IMR-90 (cell line): ENCODE measurements at regions not wholly inside any gene's neighbourhood (a gene's known extent, or its start where the extent isn't known, plus 50 kb on each side); places are given as distances from the start of the nearest gene placed in this dataset.
A peak's percentile ranks its signal among the peaks of the same experiment; 100 is the strongest.

Source experiments
- ATAC-seq: fragments of 200-7000 bp; cut with Tn5 transposase; 2 replicates; pipeline ENCODE4 v1.9.1; 2020; ENCODE audit warnings: low read depth, mild to moderate bottlenecking, moderate library complexity
- BruUV-seq: library from RNA; stranded (reverse); fragments of 400-500 nt; replicated peaks from 2 replicates; lab custom pipeline; 2021; lab: Mats Ljungman, UMichigan
- CTCF ChIA-PET: fragments of 300-600 bp; formaldehyde crosslinking; extraction: SDS; loops from one replicate; lab custom pipeline; 2021; ENCODE audit warnings: antibody characterized with exemption; lab: Yijun Ruan, JAX
- POLR2A ChIA-PET: fragments of 300-600 bp; sonication (Branson Sonifier 250); formaldehyde crosslinking; loops from one replicate; lab custom pipeline; 2022; ENCODE audit warnings: antibody characterized with exemption; ENCODE audit not compliant: unreplicated experiment; lab: Charles Lee
- DNase-seq: peaks from one replicate; pipeline ENCODE4 v3.0.0; 2013
- H2AFZ ChIP-seq: replicated peaks from 2 replicates; pipeline ENCODE3; 2013; ENCODE audit warnings: low read length, mild to moderate bottlenecking; ENCODE audit not compliant: poor library complexity
- H2AK5ac ChIP-seq: 2 replicates; pipeline ENCODE4 v1.6.1; 2013; ENCODE audit warnings: low read depth, low read length, inconsistent platforms
- H2AK9ac ChIP-seq: replicated peaks from 2 replicates; pipeline ENCODE3; 2013; ENCODE audit warnings: mild to moderate bottlenecking, low read depth, low read length, moderate library complexity; ENCODE audit not compliant: poor library complexity
- H2BK120ac ChIP-seq: 2 replicates; pipeline ENCODE4 v1.6.1; 2013; ENCODE audit warnings: low read depth, low read length, inconsistent platforms
- H2BK15ac ChIP-seq: 3 replicates; pipeline ENCODE4 v1.6.1; 2013; ENCODE audit warnings: low read depth, low read length, inconsistent platforms
- H2BK20ac ChIP-seq: 2 replicates; pipeline ENCODE4 v1.6.1; 2013; ENCODE audit warnings: low read depth, mild to moderate bottlenecking, inconsistent platforms, low read length, moderate library complexity
- H2BK5ac ChIP-seq: 2 replicates; pipeline ENCODE4 v1.6.1; 2013; ENCODE audit warnings: mild to moderate bottlenecking, low read depth, low read length, inconsistent platforms; ENCODE audit not compliant: poor library complexity, severe bottlenecking
- H3K14ac ChIP-seq: replicated peaks from 2 replicates; pipeline ENCODE4 v1.6.1; 2013; ENCODE audit warnings: low read depth, low read length, inconsistent platforms
- H3K18ac ChIP-seq: 2 replicates; pipeline ENCODE4 v1.6.1; 2013; ENCODE audit warnings: low read depth, low read length, control low read depth
- H3K23ac ChIP-seq: 2 replicates; pipeline ENCODE4 v1.6.1; 2013; ENCODE audit warnings: low read depth, low read length, inconsistent platforms
- H3K27ac ChIP-seq: 2 replicates; pipeline ENCODE4 v1.5.1; 2013; ENCODE audit warnings: mild to moderate bottlenecking, control low read depth, low read length; ENCODE audit not compliant: insufficient read depth
- H3K27me3 ChIP-seq: 2 replicates; pipeline ENCODE4 v1.6.1; 2013; ENCODE audit warnings: low read length; ENCODE audit not compliant: control insufficient read depth, insufficient read depth
- H3K36me3 ChIP-seq: 2 replicates; pipeline ENCODE4 v1.6.1; 2013; ENCODE audit warnings: low read length, mixed read lengths; ENCODE audit not compliant: control insufficient read depth, insufficient read depth
- H3K4ac ChIP-seq: 2 replicates; pipeline ENCODE4 v1.6.1; 2013; ENCODE audit warnings: low read depth, low read length, inconsistent platforms
- H3K4me1 ChIP-seq: 2 replicates; pipeline ENCODE4 v1.6.1; 2013; ENCODE audit warnings: low read length, mixed read lengths; ENCODE audit not compliant: control insufficient read depth, insufficient read depth
- H3K4me2 ChIP-seq: 2 replicates; pipeline ENCODE4 v1.6.1; 2013; ENCODE audit warnings: low read depth, mild to moderate bottlenecking, control low read depth, low read length, moderate library complexity
- H3K4me3 ChIP-seq: 2 replicates; pipeline ENCODE4 v1.5.1; 2013; ENCODE audit warnings: low read depth, mild to moderate bottlenecking, control low read depth, low read length, moderate library complexity; ENCODE audit not compliant: insufficient read depth
- H3K56ac ChIP-seq: 2 replicates; pipeline ENCODE4 v1.6.1; 2013; ENCODE audit warnings: low read length, inconsistent platforms; ENCODE audit not compliant: insufficient read depth; ENCODE audit errors: extremely low read depth
- H3K79me1 ChIP-seq, 2 experiments: 2 replicates each; pipeline ENCODE4 v1.6.1; 2013; ENCODE audit warnings: low read length in 2 of 2, inconsistent platforms in 1 of 2, low read depth in 1 of 2
- H3K9ac ChIP-seq: 2 replicates; pipeline ENCODE4 v1.6.1; 2013; ENCODE audit warnings: low read depth, low read length, control low read depth
- H3K9me1 ChIP-seq: 2 replicates; pipeline ENCODE4 v1.6.1; 2013; ENCODE audit warnings: low read length, inconsistent platforms; ENCODE audit not compliant: insufficient read depth
- H3K9me3 ChIP-seq: 2 replicates; pipeline ENCODE4 v1.6.1; 2013; ENCODE audit warnings: low read length; ENCODE audit not compliant: control insufficient read depth, insufficient read depth
- H4K20me1 ChIP-seq: 2 replicates; pipeline ENCODE4 v1.6.1; 2013; ENCODE audit warnings: low read length, inconsistent platforms; ENCODE audit not compliant: insufficient read depth
- H4K5ac ChIP-seq: 2 replicates; pipeline ENCODE4 v1.6.1; 2013; ENCODE audit warnings: mild to moderate bottlenecking, low read depth, low read length, control low read depth
- H4K8ac ChIP-seq, 2 experiments: 2 replicates each; pipeline ENCODE4 v1.6.1; 2013; ENCODE audit warnings: low read depth in 2 of 2, low read length in 2 of 2, control low read depth in 1 of 2, inconsistent platforms in 1 of 2
- H4K91ac ChIP-seq: 2 replicates; pipeline ENCODE4 v1.6.1; 2013; ENCODE audit warnings: low read depth, low read length, inconsistent platforms; ENCODE audit not compliant: insufficient read depth
- MAZ ChIP-seq: IDR thresholded peaks from 2 replicates; pipeline ENCODE4 v1.6.1; 2012; ENCODE audit warnings: low read depth, mild to moderate bottlenecking, low read length, improper control_type of control experiment, moderate library complexity, borderline replicate concordance
- POLR2A ChIP-seq: IDR thresholded peaks from 2 replicates; pipeline ENCODE4 v1.6.1; 2012; ENCODE audit warnings: mild to moderate bottlenecking, low read depth, low read length
- RAD21 ChIP-seq: IDR thresholded peaks from 2 replicates; pipeline ENCODE4 v1.6.1; 2012; ENCODE audit warnings: low read length, improper control_type of control experiment
- WGBS, 2 experiments: methylation state at CpG; one replicate each; pipeline versions ENCODE4 v1.1.5 to v1.1.7; 2013; ENCODE audit warnings: missing lambda C conversion rate in 2 of 2; ENCODE audit not compliant: insufficient read length in 1 of 2; ENCODE audit errors: extremely low coverage in 2 of 2; 5-methylcytosine and 5-hydroxymethylcytosine counted together
- dilution Hi-C: fragments of 300-500 bp; cut with HindIII; formaldehyde crosslinking; loops from one replicate; pipeline ENCODE4 v1.14.3; 2018; ENCODE audit warnings: low sequenced_read_pairs; ENCODE audit not compliant: unreplicated experiment
- in situ Hi-C: fragments of 300-500 bp; cut with MboI; formaldehyde crosslinking; loops from 3 replicates; pipeline ENCODE4 v1.14.3; 2019; ENCODE audit warnings: low sequenced_read_pairs, inconsistent platforms, mixed read lengths
- intact Hi-C: fragments of 100-400 bp; cut with micrococcal nuclease; formaldehyde crosslinking; loops from 2 replicates; pipeline ENCODE4 v1.10.0; 2022
- TF ChIP-seq, protein P1 (sequence below): conservative IDR thresholded peaks from 2 replicates; pipeline ENCODE4 v1.5.1; 2012; ENCODE audit warnings: mild to moderate bottlenecking, low read depth, low read length, improper control_type of control experiment

DNA sequence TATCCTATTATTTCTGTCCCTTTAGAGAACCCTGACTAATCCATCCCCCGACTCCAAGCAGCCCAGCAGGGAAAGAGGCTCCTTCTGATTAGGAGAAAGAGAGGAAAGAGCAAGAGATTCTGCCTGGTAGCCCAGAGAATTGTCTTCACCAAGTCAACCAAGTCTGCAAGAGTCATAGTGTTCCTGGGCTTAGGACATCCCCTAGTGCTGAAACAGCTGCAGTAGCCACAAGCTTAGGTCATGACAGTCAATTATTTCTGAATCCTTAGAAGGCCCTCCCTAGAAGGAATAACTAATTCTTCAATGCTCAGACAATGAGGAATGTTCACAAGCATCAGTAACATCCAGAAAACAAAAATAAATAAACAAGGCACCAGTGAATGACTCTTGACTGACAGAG, 480.3 kb upstream of the GRIA3 start:
- Histone ChIP-seq H3K23ac (no peak overlapping the region), H2AK5ac (no peak overlapping the region), H3K36me3 (no peaks in the 10 kb centered on the region), H4K5ac (no peak overlapping the region), H3K9me1 (no peaks in the 10 kb centered on the region), H2BK5ac (no peak overlapping the region), H3K9ac (no peak overlapping the region), H3K79me1 (no peaks in the 10 kb centered on the region), H3K18ac (no peak overlapping the region), H3K9me3 (peaks cover 8% of the 10 kb centered on the region), H3K27me3 (no peaks in the 10 kb centered on the region), H3K4me3 (no peak overlapping the region), H2AFZ (no peak overlapping the region), H3K27ac (no peak overlapping the region), H3K14ac (no peak overlapping the region), H3K4ac (no peak overlapping the region), H2BK120ac (no peak overlapping the region), H2AK9ac (no peak overlapping the region), H3K56ac (no peak overlapping the region), H4K20me1 (no peaks in the 10 kb centered on the region), H3K4me2 (no peak overlapping the region), H3K4me1 (no peaks in the 10 kb centered on the region), H2BK15ac (no peak overlapping the region), H2BK20ac (no peak overlapping the region), H4K8ac (no peak overlapping the region), H4K91ac (no peak overlapping the region)
- TF ChIP-seq RAD21, result 0 out of 2 replicates have a peak, but pooled peaks have one; percentile 5
- TF ChIP-seq, protein P1, sequence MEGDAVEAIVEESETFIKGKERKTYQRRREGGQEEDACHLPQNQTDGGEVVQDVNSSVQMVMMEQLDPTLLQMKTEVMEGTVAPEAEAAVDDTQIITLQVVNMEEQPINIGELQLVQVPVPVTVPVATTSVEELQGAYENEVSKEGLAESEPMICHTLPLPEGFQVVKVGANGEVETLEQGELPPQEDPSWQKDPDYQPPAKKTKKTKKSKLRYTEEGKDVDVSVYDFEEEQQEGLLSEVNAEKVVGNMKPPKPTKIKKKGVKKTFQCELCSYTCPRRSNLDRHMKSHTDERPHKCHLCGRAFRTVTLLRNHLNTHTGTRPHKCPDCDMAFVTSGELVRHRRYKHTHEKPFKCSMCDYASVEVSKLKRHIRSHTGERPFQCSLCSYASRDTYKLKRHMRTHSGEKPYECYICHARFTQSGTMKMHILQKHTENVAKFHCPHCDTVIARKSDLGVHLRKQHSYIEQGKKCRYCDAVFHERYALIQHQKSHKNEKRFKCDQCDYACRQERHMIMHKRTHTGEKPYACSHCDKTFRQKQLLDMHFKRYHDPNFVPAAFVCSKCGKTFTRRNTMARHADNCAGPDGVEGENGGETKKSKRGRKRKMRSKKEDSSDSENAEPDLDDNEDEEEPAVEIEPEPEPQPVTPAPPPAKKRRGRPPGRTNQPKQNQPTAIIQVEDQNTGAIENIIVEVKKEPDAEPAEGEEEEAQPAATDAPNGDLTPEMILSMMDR, result 0 out of 2 replicates have a peak, but pooled peaks have one; percentile 8
- TF ChIP-seq MAZ, result no peak
- no peak for TF ChIP-seq POLR2A
- POLR2A ChIA-PET, result no interaction called here
- dilution Hi-C loops, result no loop called here
- in situ Hi-C loops, result no loop called here
- ATAC-seq (no peak), DNase-seq (no peak)
- BruUV-seq, result no TSS peak
- intact Hi-C loops, result no loop called here
- CTCF ChIA-PET, result no interaction called here
- no CpG with 5 or more reads among the region's 1 CpG for WGBS, 2 experiments
